Trophoblast cell (in vitro differentiated cells and primary cell): ENCODE measurements at regions not wholly inside any gene's neighbourhood (a gene's known extent, or its start where the extent isn't known, plus 50 kb on each side); places are given as distances from the start of the nearest gene placed in this dataset.

Source experiments
- DNase-seq, 2 donors: peaks; one replicate each; pipeline ENCODE4 v3.0.0-alpha.2; 2016
- H2AFZ ChIP-seq: 2 replicates; pipeline ENCODE4 v1.6.1; 2013; ENCODE audit warnings: low read length, moderate library complexity, mild to moderate bottlenecking; ENCODE audit not compliant: insufficient read depth, poor library complexity
- H2AK5ac ChIP-seq: 2 replicates; pipeline ENCODE4 v1.6.1; 2013; ENCODE audit warnings: mild to moderate bottlenecking, low read length
- H2BK120ac ChIP-seq: 2 replicates; pipeline ENCODE4 v1.6.1; 2013; ENCODE audit warnings: low read length, mild to moderate bottlenecking, moderate library complexity; ENCODE audit not compliant: insufficient read depth, poor library complexity
- H2BK12ac ChIP-seq: 2 replicates; pipeline ENCODE4 v1.6.1; 2013; ENCODE audit warnings: mild to moderate bottlenecking, low read length, moderate library complexity
- H2BK5ac ChIP-seq: 2 replicates; pipeline ENCODE4 v1.6.1; 2013; ENCODE audit warnings: low read length, low read depth, moderate library complexity, mild to moderate bottlenecking; ENCODE audit not compliant: poor library complexity
- H3K14ac ChIP-seq: 2 replicates; pipeline ENCODE4 v1.6.1; 2013; ENCODE audit warnings: mild to moderate bottlenecking, low read length
- H3K18ac ChIP-seq: 2 replicates; pipeline ENCODE4 v1.6.1; 2013; ENCODE audit warnings: mild to moderate bottlenecking, low read length
- H3K23ac ChIP-seq: 2 replicates; pipeline ENCODE4 v1.6.1; 2013; ENCODE audit warnings: low read length
- H3K27ac ChIP-seq: 2 replicates; pipeline ENCODE4 v1.5.1; 2013; ENCODE audit warnings: low read depth, mild to moderate bottlenecking, inconsistent platforms, low read length, moderate library complexity
- H3K27me3 ChIP-seq: 2 replicates; pipeline ENCODE4 v1.6.1; 2013; ENCODE audit warnings: inconsistent platforms, mild to moderate bottlenecking, low read length, moderate library complexity; ENCODE audit not compliant: insufficient read depth
- H3K36me3 ChIP-seq, 2 experiments: 1 replicate in 1 of 2; 2 replicates in 1 of 2; pipeline ENCODE4 v1.6.1; 2013; ENCODE audit warnings: low read length in 2 of 2, mild to moderate bottlenecking in 2 of 2, moderate library complexity in 1 of 2; ENCODE audit not compliant: insufficient read depth in 2 of 2, control insufficient read depth in 1 of 2
- H3K4ac ChIP-seq: 2 replicates; pipeline ENCODE4 v1.6.1; 2013; ENCODE audit warnings: low read depth, mild to moderate bottlenecking, low read length, moderate library complexity
- H3K4me1 ChIP-seq, 2 experiments: 1 replicate in 1 of 2; 2 replicates in 1 of 2; pipeline ENCODE4 v1.6.1; 2013; ENCODE audit warnings: low read length in 2 of 2, mild to moderate bottlenecking in 2 of 2, moderate library complexity in 1 of 2; ENCODE audit not compliant: insufficient read depth in 2 of 2, control insufficient read depth in 1 of 2
- H3K4me2 ChIP-seq: 2 replicates; pipeline ENCODE4 v1.6.1; 2013; ENCODE audit warnings: inconsistent platforms, mild to moderate bottlenecking, low read length, moderate library complexity
- H3K4me3 ChIP-seq: 2 replicates; pipeline ENCODE4 v1.5.1; 2013; ENCODE audit warnings: mild to moderate bottlenecking, low read depth, low read length, inconsistent platforms
- H3K79me1 ChIP-seq: one replicate; pipeline ENCODE4 v1.6.1; 2013; ENCODE audit warnings: low read length
- H3K79me2 ChIP-seq: 2 replicates; pipeline ENCODE4 v1.6.1; 2013; ENCODE audit warnings: low read length, mild to moderate bottlenecking; ENCODE audit not compliant: control insufficient read depth, insufficient read depth, poor library complexity
- H3K9ac ChIP-seq: 2 replicates; pipeline ENCODE4 v1.6.1; 2013; ENCODE audit warnings: mild to moderate bottlenecking, low read length
- H3K9me3 ChIP-seq: 2 replicates; pipeline ENCODE4 v1.6.1; 2013; ENCODE audit warnings: low read depth, mild to moderate bottlenecking, control low read depth, inconsistent platforms, low read length; ENCODE audit not compliant: insufficient read depth
- H4K12ac ChIP-seq: 2 replicates; pipeline ENCODE4 v1.6.1; 2013; ENCODE audit warnings: low read depth, mild to moderate bottlenecking, low read length, moderate library complexity
- H4K8ac ChIP-seq: 2 replicates; pipeline ENCODE4 v1.6.1; 2013; ENCODE audit warnings: low read depth, mild to moderate bottlenecking, low read length, moderate library complexity
- H4K91ac ChIP-seq: one replicate; pipeline ENCODE4 v1.6.1; 2013; ENCODE audit warnings: low read depth, mild to moderate bottlenecking, low read length, moderate library complexity
- WGBS: extraction: QIAGEN DNeasy Blood & Tissue Kit; methylation state at CpG from one replicate; pipeline ENCODE4 v1.1.7; 2013; ENCODE audit warnings: missing lambda C conversion rate; ENCODE audit not compliant: insufficient read length, insufficient coverage; ENCODE audit errors: extremely low coverage; 5-methylcytosine and 5-hydroxymethylcytosine counted together

- Histone ChIP-seq H3K9ac (no peak overlapping the region), H2AFZ (no peak overlapping the region), H3K18ac (no peak overlapping the region), H3K79me1 (no peaks in the 10 kb centered on the region), H3K27me3 (no peaks in the 10 kb centered on the region), H4K12ac (no peak overlapping the region), H3K4me3 (no peak overlapping the region), H3K23ac (no peak overlapping the region), H3K4ac (no peak overlapping the region), H3K4me1 (no peaks in the 10 kb centered on the region), H4K8ac (no peak overlapping the region), H2BK120ac (no peak overlapping the region), H3K36me3 (no peaks in the 10 kb centered on the region), H2AK5ac (no peak overlapping the region), H3K14ac (no peak overlapping the region), H3K9me3 (no peaks in the 10 kb centered on the region), H4K91ac (no peak overlapping the region), H2BK5ac (no peak overlapping the region), H3K79me2 (no peaks in the 10 kb centered on the region), H2BK12ac (no peak overlapping the region), H3K27ac (no peak overlapping the region), H3K4me2 (no peak overlapping the region)
- 100% methylated on average over 1 of the region's 2 CpGs for WGBS
- no peak for DNase-seq
Measured at GRCh38 chr6:11952316-11952715, 59.8 kb upstream of the HIVEP1 start.

- Histone ChIP-seq H3K79me1 (no peaks in the 10 kb centered on the region), H2BK12ac (no peak overlapping the region), H3K4me3 (no peak overlapping the region), H2BK5ac (no peak overlapping the region), H3K36me3 (no peaks in the 10 kb centered on the region), H3K9me3 (no peaks in the 10 kb centered on the region), H2BK120ac (no peak overlapping the region), H3K4me2 (no peak overlapping the region), H2AK5ac (no peak overlapping the region), H2AFZ (no peak overlapping the region), H4K8ac (no peak overlapping the region), H3K79me2 (no peaks in the 10 kb centered on the region), H3K18ac (no peak overlapping the region), H4K12ac (no peak overlapping the region), H3K14ac (no peak overlapping the region), H4K91ac (no peak overlapping the region), H3K9ac (no peak overlapping the region), H3K4ac (no peak overlapping the region), H3K4me1 (no peaks in the 10 kb centered on the region), H3K23ac (no peak overlapping the region), H3K27me3 (no peaks in the 10 kb centered on the region), H3K27ac (no peak overlapping the region)
- no CpG with 5 or more reads among the region's 3 CpGs for WGBS
- DNase-seq: no peak
Measured at GRCh38 chr6:11951868-11952267, 60.2 kb upstream of the HIVEP1 start.

- Histone ChIP-seq H3K4me2 (no peak overlapping the region), H2BK12ac (no peak overlapping the region), H3K9ac (no peak overlapping the region), H3K36me3 (no peaks in the 10 kb centered on the region), H3K4ac (no peak overlapping the region), H3K27me3 (no peaks in the 10 kb centered on the region), H3K79me2 (no peaks in the 10 kb centered on the region), H3K9me3 (no peaks in the 10 kb centered on the region), H2AFZ (no peak overlapping the region), H2BK5ac (no peak overlapping the region), H2BK120ac (no peak overlapping the region), H3K18ac (no peak overlapping the region), H3K14ac (no peak overlapping the region), H3K27ac (no peak overlapping the region), H4K91ac (no peak overlapping the region), H3K4me1 (no peaks in the 10 kb centered on the region), H3K23ac (no peak overlapping the region), H3K79me1 (no peaks in the 10 kb centered on the region), H4K8ac (no peak overlapping the region), H2AK5ac (no peak overlapping the region), H3K4me3 (no peak overlapping the region), H4K12ac (no peak overlapping the region)
- DNase-seq: no peak
- WGBS: no CpG with 5 or more reads among the region's 2 CpGs
Measured at GRCh38 chr6:11950109-11950508, 62.0 kb upstream of the HIVEP1 start.

- Histone ChIP-seq H3K36me3 (no peaks in the 10 kb centered on the region), H3K79me2 (no peaks in the 10 kb centered on the region)
- no CpG with 5 or more reads among the region's 2 CpGs for WGBS
Measured at GRCh38 chr6:11947575-11947974, 64.5 kb upstream of the HIVEP1 start.

More at GRCh38 chr6:11947575-11947974, 64.5 kb upstream of the HIVEP1 start:
- Histone ChIP-seq H3K4me3 (no peak overlapping the region), H4K12ac (no peak overlapping the region), H3K27ac (no peak overlapping the region), H3K4me1 (no peaks in the 10 kb centered on the region), H3K18ac (no peak overlapping the region), H3K14ac (no peak overlapping the region), H2BK120ac (no peak overlapping the region), H2BK12ac (no peak overlapping the region), H4K8ac (no peak overlapping the region), H3K4ac (no peak overlapping the region), H3K79me1 (no peaks in the 10 kb centered on the region), H3K9ac (no peak overlapping the region), H2AK5ac (no peak overlapping the region), H3K4me2 (no peak overlapping the region), H3K9me3 (no peaks in the 10 kb centered on the region), H2BK5ac (no peak overlapping the region), H4K91ac (no peak overlapping the region), H3K23ac (no peak overlapping the region), H2AFZ (no peak overlapping the region), H3K27me3 (no peaks in the 10 kb centered on the region)
- DNase-seq: peak in 1 of 2 donors; percentile 38
